Left colon (tissue), 2 donors: ENCODE measurements at regions not wholly inside any gene's neighbourhood (a gene's known extent, or its start where the extent isn't known, plus 50 kb on each side); places are given as distances from the start of the nearest gene placed in this dataset.

Source experiments
- ATAC-seq: fragments of 200-7000 bp; cut with Tn5 transposase; one replicate; pipeline ENCODE4 v1.9.1; 2020; ENCODE audit warnings: mild to moderate bottlenecking, moderate library complexity
- DNase-seq, 2 donors: peaks; one replicate each; pipeline ENCODE4 v3.0.0-alpha.2; 2020
- intact Hi-C, 2 donors: fragments of 100-400 bp; cut with DNase I in 1 of 2; cut with micrococcal nuclease in 1 of 2; formaldehyde crosslinking; loops; one replicate each; pipeline versions ENCODE4 v1.11.2 to v1.14.0; 2022; cut with DNase I, micrococcal nuclease
- donor health status: DM: no; HTN: no; CAD: no.
- donor health status: DM: yes; HTN: yes; CAD: no.

DNA sequence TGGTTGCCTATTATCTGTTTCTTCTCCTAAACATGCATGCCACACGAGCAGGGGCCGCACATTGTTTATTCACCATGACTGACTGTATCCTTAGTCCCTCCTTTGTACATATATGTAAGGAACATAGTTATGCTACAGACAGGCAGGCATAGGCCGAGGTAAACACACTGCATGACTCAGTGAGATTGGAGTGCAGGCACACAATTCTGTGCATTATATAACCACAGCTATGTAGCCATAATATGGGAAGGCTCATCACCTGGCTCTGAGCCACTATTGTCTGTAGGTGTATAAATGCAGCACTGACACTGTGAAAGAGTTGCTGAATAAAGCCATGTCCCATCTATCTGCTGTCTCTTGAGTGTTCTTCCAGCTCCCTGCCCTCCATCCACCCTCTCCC is 431.6 kb downstream of the IDS start:
- no peak for DNase-seq
- intact Hi-C loops = no loop called here
- no peak for ATAC-seq

DNA sequence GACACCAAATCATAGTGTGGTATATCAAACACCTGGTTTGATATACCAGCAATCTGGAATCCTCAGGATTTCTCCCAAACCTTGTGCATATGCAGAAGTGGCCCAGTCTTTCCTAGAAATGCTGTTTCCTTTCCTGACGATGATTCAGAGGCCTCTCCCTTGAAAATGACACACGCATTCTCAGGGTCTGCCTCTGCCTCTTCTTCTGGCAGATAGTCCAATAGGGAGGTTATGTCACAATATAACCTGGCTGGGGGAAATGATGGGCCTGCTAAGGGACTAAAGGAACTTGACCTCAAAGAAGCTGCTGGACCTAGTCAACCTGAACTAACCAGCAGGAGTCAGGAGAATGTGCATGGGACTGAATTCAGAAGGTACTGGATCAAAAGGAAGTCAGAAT is 435.2 kb downstream of the IDS start:
- intact Hi-C loops = no loop called here
- ATAC-seq (no peak), DNase-seq (no peak)

DNA sequence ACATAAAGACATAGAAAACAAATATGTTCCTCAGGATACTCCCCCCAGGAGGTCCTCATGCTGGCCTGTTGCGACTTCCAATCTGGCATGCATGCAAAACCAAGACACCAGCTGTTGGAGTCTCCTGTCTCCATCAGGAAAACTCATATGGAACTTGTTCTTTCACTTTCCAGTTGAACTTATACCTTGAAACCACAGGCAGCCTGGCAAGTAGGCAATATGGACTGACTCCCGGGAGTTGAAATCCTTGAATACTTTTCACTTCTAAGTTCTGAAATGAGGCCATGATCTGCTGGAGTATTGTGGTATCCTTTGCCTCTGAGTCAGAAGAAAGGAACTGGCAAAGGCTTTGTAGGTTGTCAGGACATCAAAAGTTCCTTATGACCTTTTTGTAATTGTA is 444.2 kb downstream of the IDS start:
- intact Hi-C loops = no loop called here
- ATAC-seq = no peak

More for the DNA sequence above, 444.2 kb downstream of the IDS start:
- no peak for DNase-seq
